ENCODE measurements at regions not wholly inside any gene's neighbourhood (a gene's known extent, or its start where the extent isn't known, plus 50 kb on each side); places are given as distances from the start of the nearest gene placed in this dataset.
"Not testable (repeated sequence)": the region's sequence is repeated elsewhere in the genome, so short reads cannot be mapped to it uniquely, and the experiment has no call there.

DNA sequence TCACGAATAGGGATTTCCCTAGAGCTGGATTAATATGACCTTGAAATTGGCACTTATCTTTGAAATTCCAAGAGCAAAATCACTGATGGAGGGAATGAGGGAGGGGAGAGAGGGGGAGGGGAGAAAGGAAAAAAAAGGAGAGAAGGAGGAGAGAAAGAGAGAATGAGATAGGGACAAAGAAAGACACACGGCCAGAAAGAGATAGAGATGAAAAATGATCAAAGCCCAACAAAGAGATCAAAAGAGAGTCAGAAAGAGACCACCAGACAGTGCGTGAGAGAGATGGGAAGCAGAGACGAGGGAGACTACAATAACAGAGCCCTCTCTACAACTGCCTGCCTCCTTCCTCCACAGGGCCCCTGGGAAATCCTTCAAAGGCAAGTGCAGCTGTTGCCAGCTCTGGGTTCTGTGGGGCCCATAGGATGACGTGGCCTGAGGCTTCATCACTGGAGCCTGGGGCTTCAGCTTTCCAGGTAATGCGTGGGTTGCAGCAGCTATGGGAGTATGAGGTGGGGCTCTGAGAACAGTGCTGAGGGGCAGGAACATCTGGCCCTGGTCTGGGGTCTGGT lies 58.3 kb upstream of the SHB start:
- H3K4me1 Mint-ChIP-seq (ENCODE audit: unreplicated experiment): peaks cover 5% of the 10 kb centered on the region
- H3K4me3 Mint-ChIP-seq (ENCODE audit: unreplicated experiment): no peak overlapping the region
- TF ChIP-seq, protein P1, sequence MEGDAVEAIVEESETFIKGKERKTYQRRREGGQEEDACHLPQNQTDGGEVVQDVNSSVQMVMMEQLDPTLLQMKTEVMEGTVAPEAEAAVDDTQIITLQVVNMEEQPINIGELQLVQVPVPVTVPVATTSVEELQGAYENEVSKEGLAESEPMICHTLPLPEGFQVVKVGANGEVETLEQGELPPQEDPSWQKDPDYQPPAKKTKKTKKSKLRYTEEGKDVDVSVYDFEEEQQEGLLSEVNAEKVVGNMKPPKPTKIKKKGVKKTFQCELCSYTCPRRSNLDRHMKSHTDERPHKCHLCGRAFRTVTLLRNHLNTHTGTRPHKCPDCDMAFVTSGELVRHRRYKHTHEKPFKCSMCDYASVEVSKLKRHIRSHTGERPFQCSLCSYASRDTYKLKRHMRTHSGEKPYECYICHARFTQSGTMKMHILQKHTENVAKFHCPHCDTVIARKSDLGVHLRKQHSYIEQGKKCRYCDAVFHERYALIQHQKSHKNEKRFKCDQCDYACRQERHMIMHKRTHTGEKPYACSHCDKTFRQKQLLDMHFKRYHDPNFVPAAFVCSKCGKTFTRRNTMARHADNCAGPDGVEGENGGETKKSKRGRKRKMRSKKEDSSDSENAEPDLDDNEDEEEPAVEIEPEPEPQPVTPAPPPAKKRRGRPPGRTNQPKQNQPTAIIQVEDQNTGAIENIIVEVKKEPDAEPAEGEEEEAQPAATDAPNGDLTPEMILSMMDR (IDR thresholded peaks at IDR 0.05; ENCODE audit: unreplicated experiment): no peak
- H3K36me3 Mint-ChIP-seq (ENCODE audit: low read depth, unreplicated experiment): peaks cover 4% of the 10 kb centered on the region
- H3K27ac Mint-ChIP-seq (ENCODE audit: unreplicated experiment): no peak overlapping the region
- no peaks in the 10 kb centered on the region for H3K9me3 Mint-ChIP-seq (ENCODE audit: unreplicated experiment)
- no peak for DNase-seq (ENCODE audit: low spot score)
- H3K27me3 Mint-ChIP-seq (ENCODE audit: unreplicated experiment): peaks cover 1% of the 10 kb centered on the region

DNA sequence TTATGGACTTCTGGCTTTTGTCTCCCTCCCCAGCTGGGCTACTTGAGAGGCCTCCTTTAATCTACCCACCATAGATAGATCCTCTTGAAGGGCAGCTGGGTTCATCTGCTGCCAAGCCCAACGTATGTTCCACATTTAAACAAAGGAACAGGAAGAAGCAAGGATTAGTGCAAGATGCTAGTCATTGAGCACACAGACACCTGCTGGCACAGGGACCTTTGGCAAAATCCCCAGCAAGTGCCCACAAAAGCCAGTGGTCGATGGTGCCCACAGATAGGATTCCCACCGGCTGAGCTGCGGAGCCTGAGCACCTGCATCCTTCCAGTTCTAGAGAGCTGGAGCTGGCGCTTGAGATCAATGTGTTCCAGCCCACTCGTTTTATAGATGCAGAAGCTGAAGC lies 57.7 kb upstream of the SHB start:
- TF ChIP-seq, protein P1 (IDR thresholded peaks at IDR 0.05; ENCODE audit: unreplicated experiment): no peak
- Mint-ChIP-seq H3K27me3 (ENCODE audit: unreplicated experiment) (no peaks in the 10 kb centered on the region), H3K4me1 (ENCODE audit: unreplicated experiment) (peaks cover 5% of the 10 kb centered on the region), H3K9me3 (ENCODE audit: unreplicated experiment) (no peaks in the 10 kb centered on the region), H3K27ac (ENCODE audit: unreplicated experiment) (no peak overlapping the region), H3K4me3 (ENCODE audit: unreplicated experiment) (no peak overlapping the region), H3K36me3 (ENCODE audit: low read depth, unreplicated experiment) (peaks cover 4% of the 10 kb centered on the region)
- no peak for DNase-seq (ENCODE audit: low spot score)

DNA sequence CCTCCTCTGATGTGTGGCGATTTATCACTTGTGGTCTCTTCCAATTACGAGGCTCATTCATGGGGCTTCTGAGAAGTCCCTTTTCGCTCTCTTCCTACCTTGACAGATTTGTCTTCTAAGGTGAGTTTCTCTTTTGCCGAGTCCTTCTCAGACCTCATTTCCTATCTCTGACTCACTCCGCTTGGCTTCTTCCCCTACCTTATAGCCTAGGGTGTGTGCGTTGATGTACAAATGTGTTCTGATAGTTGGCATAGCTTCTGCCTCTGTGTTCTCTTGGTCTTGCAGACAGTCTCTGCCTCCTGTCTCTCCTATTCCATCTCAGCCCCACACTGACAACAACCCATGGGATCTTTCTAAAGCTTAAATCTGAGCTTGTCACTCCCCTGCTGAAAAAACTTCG lies 56.9 kb upstream of the SHB start:
- H3K27me3 Mint-ChIP-seq (ENCODE audit: unreplicated experiment): no peaks in the 10 kb centered on the region
- H3K36me3 Mint-ChIP-seq (ENCODE audit: low read depth, unreplicated experiment): peaks cover 4% of the 10 kb centered on the region
- H3K4me3 Mint-ChIP-seq (ENCODE audit: unreplicated experiment): no peak overlapping the region
- no peak for DNase-seq (ENCODE audit: low spot score)
- H3K4me1 Mint-ChIP-seq (ENCODE audit: unreplicated experiment): peaks cover 5% of the 10 kb centered on the region
- TF ChIP-seq, protein P1 (IDR thresholded peaks at IDR 0.05; ENCODE audit: unreplicated experiment): no peak
- no peak overlapping the region for H3K27ac Mint-ChIP-seq (ENCODE audit: unreplicated experiment)
- no peaks in the 10 kb centered on the region for H3K9me3 Mint-ChIP-seq (ENCODE audit: unreplicated experiment)

DNA sequence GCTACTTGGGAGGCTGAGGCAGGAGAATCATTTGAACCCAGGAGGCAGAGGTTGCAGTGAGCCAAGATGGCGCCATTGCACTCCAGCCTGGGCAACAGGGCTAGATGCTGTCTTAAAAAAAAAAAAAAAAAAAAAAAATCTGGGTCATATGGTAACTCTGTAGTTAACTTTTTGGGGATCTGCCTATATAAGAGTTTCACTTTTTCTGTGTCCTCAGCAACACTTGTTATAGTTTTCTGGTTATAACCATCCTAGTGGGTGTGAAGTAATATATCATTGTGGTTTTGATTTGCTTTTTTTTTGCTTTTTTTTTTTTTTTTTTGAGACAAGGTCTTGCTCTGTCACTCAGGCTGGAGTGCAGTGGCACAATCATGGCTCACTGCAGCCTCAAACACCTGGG lies 54.3 kb upstream of the SHB start:
- not testable (repeated sequence) for H3K4me1 Mint-ChIP-seq (ENCODE audit: unreplicated experiment); DNase-seq (ENCODE audit: low spot score); H3K27me3 Mint-ChIP-seq (ENCODE audit: unreplicated experiment); H3K27ac Mint-ChIP-seq (ENCODE audit: unreplicated experiment); H3K9me3 Mint-ChIP-seq (ENCODE audit: unreplicated experiment); H3K4me3 Mint-ChIP-seq (ENCODE audit: unreplicated experiment); H3K36me3 Mint-ChIP-seq (ENCODE audit: low read depth, unreplicated experiment)

DNA sequence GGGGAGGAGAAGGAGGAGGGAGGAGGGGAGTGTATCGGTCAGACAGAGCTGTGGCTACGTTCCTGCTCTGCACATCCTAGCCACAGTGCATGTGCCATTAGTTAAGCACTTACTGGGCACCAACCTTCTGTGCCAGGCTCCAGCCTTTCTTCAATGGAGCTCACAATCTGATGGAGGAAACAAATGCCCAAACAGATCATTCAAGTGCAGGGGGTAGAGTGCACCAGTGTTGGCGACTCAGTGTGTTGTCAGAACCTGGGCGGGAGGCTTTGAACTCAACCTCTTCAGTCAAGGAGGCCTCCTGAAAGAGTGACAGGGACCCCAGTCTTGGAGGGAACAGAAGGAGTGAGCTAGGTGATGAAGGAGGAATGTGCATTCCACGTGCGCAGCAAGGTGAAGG lies 51.9 kb upstream of the SHB start:
- DNase-seq (ENCODE audit: low spot score): no peak
- Mint-ChIP-seq H3K9me3 (ENCODE audit: unreplicated experiment) (no peaks in the 10 kb centered on the region), H3K4me3 (ENCODE audit: unreplicated experiment) (no peak overlapping the region), H3K4me1 (ENCODE audit: unreplicated experiment) (peaks cover under 1% of the 10 kb centered on the region), H3K27me3 (ENCODE audit: unreplicated experiment) (peaks cover 2% of the 10 kb centered on the region), H3K36me3 (ENCODE audit: low read depth, unreplicated experiment) (peaks cover 4% of the 10 kb centered on the region), H3K27ac (ENCODE audit: unreplicated experiment) (no peak overlapping the region)
- TF ChIP-seq, protein P1 (IDR thresholded peaks at IDR 0.05; ENCODE audit: unreplicated experiment): no peak
